ENCODE measurements at regions not wholly inside any gene's neighbourhood (a gene's known extent, or its start where the extent isn't known, plus 50 kb on each side); places are given as distances from the start of the nearest gene placed in this dataset.
A peak's percentile ranks its signal among the peaks of the same experiment; 100 is the strongest.

DNA sequence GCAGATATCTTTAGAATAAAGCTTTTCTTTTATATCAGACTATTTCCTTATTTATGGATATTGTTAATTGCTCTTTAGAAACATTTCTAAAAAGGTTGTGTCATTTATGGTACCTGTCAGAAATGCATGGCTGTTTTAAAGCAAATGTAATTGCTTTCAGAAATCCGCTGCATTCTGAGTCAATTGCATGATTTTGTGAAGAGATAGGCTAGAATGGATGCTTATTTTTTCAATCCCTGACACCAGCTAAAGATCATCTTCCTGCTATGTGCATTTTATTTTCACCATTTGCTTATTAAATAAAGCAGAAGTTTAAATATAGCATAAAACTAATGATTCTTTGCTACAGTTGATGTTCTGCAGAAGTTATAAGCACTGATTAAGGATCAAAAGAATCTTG is 170.2 kb upstream of the C9orf72 start:
- H3K27ac Mint-ChIP-seq, result no peak overlapping the region
- peaks cover 18% of the 10 kb centered on the region for H3K9me3 Mint-ChIP-seq
- no peak overlapping the region for H3K4me3 Mint-ChIP-seq
- DNase-seq, result no peak
- H3K36me3 Mint-ChIP-seq (ENCODE audit: low read depth), result no peaks in the 10 kb centered on the region
- intact Hi-C loops (cut with micrococcal nuclease), result no loop called here
- H3K27me3 Mint-ChIP-seq, result peaks cover 10% of the 10 kb centered on the region
- H3K4me1 Mint-ChIP-seq, result no peaks in the 10 kb centered on the region

DNA sequence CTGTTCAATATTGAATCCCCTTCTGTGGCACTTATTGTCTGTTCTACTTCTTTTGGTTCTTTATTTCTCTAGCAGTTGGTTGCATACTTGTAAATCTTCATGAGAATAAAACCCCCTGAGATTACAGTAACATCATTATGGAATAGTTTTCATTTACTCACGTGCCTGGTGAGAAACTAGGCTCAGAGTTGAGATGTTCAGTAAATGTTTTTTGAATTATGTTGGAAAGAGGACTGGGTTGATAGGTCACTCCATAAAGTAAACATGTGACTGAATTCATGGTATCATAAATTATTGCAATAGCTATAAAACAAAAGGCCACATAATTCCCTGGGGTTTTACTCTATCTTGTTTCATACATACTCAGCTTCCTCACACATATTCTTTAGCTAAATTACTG is 174.2 kb upstream of the C9orf72 start:
- Mint-ChIP-seq H3K9me3 (no peaks in the 10 kb centered on the region), H3K4me3 (no peak overlapping the region), H3K36me3 (ENCODE audit: low read depth) (no peaks in the 10 kb centered on the region), H3K27ac (no peak overlapping the region), H3K4me1 (no peaks in the 10 kb centered on the region), H3K27me3 (peaks cover 12% of the 10 kb centered on the region)
- intact Hi-C loops (cut with micrococcal nuclease), result no loop called here
- no peak for DNase-seq

DNA sequence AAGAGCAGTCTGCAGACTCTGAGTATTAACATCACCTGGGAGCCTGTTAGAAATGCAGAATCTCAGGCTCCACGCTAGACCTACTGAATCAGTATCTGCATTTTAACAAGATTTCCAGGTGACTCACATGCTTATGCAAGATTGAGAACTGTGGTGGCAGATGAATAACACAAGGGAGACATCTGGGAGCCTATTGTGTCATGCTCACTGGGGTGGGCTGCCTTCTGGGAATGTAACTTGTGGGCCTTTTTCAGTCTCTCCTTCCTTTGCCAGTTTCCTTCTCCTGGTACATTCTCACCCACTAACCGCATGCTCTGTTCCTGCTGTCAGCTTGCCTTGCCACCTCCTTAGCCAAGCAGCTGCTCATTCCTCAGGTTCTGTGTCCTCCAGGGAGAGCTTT is 176.6 kb upstream of the C9orf72 start:
- Mint-ChIP-seq H3K9me3 (no peaks in the 10 kb centered on the region), H3K27me3 (peaks cover 10% of the 10 kb centered on the region), H3K4me3 (no peak overlapping the region), H3K4me1 (no peaks in the 10 kb centered on the region), H3K36me3 (ENCODE audit: low read depth) (no peaks in the 10 kb centered on the region), H3K27ac (no peak overlapping the region)
- intact Hi-C loops (cut with micrococcal nuclease), result no loop called here
- no peak for DNase-seq

DNA sequence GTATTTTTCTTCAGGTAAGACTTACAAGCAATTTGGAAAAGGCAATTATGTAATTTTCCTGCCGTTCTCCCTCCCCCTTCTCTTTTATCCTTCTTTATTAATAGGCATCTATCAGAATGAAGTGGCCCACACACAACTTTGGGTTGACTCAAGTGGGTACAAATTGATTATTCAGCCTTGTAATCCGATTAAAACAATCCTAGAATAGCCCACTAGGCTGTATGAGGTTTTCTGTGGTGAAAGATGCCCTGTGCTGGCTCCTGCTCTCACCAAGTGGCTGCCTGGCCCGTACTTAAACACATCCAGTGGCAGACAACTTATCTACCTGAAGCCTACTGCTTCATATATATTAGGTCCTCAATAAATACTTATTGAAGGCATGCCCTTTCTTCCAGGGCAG is 177.3 kb upstream of the C9orf72 start:
- H3K27me3 Mint-ChIP-seq, result peaks cover 6% of the 10 kb centered on the region
- intact Hi-C loops (cut with micrococcal nuclease), result no loop called here
- DNase-seq, result no peak
- H3K4me3 Mint-ChIP-seq, result no peak overlapping the region
- H3K27ac Mint-ChIP-seq, result no peak overlapping the region
- H3K9me3 Mint-ChIP-seq, result no peaks in the 10 kb centered on the region
- no peaks in the 10 kb centered on the region for H3K36me3 Mint-ChIP-seq (ENCODE audit: low read depth)
- H3K4me1 Mint-ChIP-seq, result no peaks in the 10 kb centered on the region

DNA sequence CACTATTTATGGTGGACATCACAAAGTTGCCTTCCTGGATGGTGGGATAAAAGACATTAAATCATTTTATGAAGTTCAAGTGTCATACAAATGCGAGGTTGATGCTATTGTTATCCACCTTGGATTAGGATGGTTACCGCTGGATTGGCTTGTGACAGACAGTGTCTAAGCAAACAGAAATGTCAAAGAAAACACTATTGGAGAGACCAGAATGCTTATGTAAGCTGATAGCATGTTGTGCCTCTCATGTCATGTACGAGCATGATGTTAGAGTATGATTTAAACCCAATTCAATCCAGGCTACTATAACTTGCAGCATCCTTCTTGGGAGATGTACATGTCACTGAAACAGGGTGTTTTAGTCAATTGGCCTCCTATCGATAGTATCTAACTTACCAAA is 178.8 kb upstream of the C9orf72 start:
- intact Hi-C loops (cut with micrococcal nuclease), result no loop called here
- H3K9me3 Mint-ChIP-seq, result no peaks in the 10 kb centered on the region
- H3K4me1 Mint-ChIP-seq, result no peaks in the 10 kb centered on the region

DNA sequence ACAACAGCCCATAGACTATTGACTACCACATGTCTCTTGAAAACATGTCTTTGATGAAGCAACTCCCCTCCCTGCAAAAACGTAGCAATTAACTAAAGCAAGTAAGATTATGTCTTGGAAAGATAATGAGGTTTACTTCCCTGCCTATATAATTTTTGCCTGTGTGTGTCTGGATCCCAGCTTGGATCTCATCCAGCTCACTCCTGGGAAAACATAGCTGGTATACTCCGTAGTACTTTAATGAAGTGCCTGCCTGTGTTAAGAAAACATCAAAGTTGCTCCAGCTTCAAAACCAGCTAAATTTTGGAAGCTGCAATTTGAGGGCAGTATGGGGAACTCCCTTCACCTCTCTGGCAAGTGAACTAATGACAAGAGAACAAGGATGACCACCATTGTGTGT is 182.6 kb upstream of the C9orf72 start:
- intact Hi-C loops (cut with micrococcal nuclease), result no loop called here
- H3K4me1 Mint-ChIP-seq, result no peaks in the 10 kb centered on the region
- no peak overlapping the region for H3K4me3 Mint-ChIP-seq
- DNase-seq, result no peak
- no peaks in the 10 kb centered on the region for H3K9me3 Mint-ChIP-seq
- no peak overlapping the region for H3K27ac Mint-ChIP-seq
- H3K27me3 Mint-ChIP-seq, result peaks cover 2% of the 10 kb centered on the region
- H3K36me3 Mint-ChIP-seq (ENCODE audit: low read depth), result no peaks in the 10 kb centered on the region

More for the DNA sequence above, 178.8 kb upstream of the C9orf72 start:
- Mint-ChIP-seq H3K27ac (no peak overlapping the region), H3K4me3 (no peak overlapping the region), H3K27me3 (peaks cover 4% of the 10 kb centered on the region), H3K36me3 (ENCODE audit: low read depth) (no peaks in the 10 kb centered on the region)
- DNase-seq, result no peak

DNA sequence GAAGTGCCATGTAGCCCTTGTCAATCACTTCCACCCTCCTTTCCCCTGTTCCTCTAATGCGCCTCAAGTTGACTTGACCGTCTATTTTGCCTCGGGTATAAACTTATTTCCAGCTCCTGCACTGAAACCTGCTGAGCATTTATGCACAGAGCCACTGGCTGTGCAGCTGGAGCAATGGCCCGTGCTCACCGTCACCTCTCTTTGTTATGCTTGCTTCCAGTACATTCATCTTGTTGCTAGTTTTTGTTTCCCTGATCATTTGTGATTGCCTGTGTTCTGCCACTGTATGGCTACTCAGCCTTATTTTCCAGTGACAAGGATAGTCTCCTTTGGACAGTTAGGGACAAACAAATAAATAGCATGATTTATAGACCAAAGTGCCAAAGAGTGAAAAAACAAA is 183.1 kb upstream of the C9orf72 start:
- Mint-ChIP-seq H3K36me3 (ENCODE audit: low read depth) (no peaks in the 10 kb centered on the region), H3K27ac (no peak overlapping the region), H3K4me3 (no peak overlapping the region), H3K9me3 (no peaks in the 10 kb centered on the region), H3K4me1 (no peaks in the 10 kb centered on the region), H3K27me3 (peaks cover 2% of the 10 kb centered on the region)
- intact Hi-C loops (cut with micrococcal nuclease), result no loop called here
- DNase-seq, result no peak

DNA sequence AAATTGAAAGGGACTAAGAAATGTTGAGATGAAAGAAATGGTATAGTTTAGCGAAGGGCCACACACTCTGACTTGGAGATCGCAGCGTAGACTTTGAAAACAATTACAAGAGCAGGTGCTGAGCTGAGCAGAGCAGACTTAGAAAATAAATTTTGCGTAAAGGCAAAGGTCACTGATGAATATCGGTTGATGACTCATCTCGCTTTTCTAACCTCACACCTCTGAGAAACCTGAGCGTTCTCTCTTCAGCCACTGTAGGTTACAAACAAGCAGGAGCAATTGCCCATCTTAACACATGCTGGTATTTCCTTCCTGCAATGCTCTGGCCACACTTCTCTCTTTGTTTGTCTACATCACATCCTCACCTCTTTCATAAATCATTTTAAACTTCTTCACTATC is 190.6 kb upstream of the C9orf72 start:
- no peak overlapping the region for H3K4me3 Mint-ChIP-seq
- DNase-seq, result no peak
- H3K9me3 Mint-ChIP-seq, result peaks cover 10% of the 10 kb centered on the region
- intact Hi-C loops (cut with micrococcal nuclease), result no loop called here
- no peak overlapping the region for H3K27ac Mint-ChIP-seq
- H3K27me3 Mint-ChIP-seq, result peaks cover 5% of the 10 kb centered on the region
- H3K36me3 Mint-ChIP-seq (ENCODE audit: low read depth), result peaks cover 2% of the 10 kb centered on the region
- H3K4me1 Mint-ChIP-seq, result peaks cover 7% of the 10 kb centered on the region

DNA sequence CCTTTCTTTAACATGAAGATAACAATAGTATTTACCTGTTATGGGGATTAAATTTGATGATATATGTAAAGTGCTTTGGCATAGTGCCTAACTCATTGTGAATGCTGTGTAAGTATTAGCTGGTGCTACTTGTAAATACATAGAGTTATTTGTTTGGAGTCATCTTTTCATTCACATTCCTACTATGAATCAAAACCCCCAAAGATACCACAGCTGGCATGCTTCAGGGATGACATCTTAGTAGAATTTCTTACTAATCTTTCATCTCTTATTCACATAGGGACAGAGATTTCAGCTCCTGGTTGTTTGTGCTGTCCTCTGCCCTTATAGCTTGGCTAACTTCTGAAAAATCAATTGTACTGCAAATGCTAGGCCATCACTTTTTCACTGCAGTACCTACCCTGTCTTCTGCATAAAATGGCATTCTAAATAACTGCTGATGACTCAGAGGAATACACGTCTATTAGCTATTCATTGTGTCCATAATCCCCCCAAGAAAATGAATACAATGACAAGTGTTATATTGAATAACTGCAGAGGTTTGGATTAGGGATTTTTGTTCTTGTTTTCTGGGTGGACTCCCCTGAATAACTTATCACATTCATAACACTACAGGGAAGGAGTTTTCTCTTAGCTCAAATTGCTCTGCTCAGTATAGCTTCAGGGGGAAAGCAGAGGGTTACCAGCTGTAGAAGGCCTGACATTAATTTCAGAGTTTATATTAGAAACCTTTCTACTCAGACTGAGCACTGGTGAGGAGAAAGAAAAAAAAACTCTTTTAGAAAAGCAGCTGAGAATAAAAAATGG is 192.2 kb upstream of the C9orf72 start:
- H3K4me3 Mint-ChIP-seq, result no peak overlapping the region
- no peak for DNase-seq
- peaks cover 15% of the 10 kb centered on the region for H3K9me3 Mint-ChIP-seq
- peaks cover 2% of the 10 kb centered on the region for H3K36me3 Mint-ChIP-seq (ENCODE audit: low read depth)
- H3K27me3 Mint-ChIP-seq, result peaks cover 6% of the 10 kb centered on the region
- intact Hi-C loops (cut with micrococcal nuclease), result loop anchor here (1.0 kb wide), 1 partner anchor 33 kb away; no protein-coding TSS in a partner anchor
- peaks cover 9% of the 10 kb centered on the region for H3K4me1 Mint-ChIP-seq
- H3K27ac Mint-ChIP-seq, result no peak overlapping the region

DNA sequence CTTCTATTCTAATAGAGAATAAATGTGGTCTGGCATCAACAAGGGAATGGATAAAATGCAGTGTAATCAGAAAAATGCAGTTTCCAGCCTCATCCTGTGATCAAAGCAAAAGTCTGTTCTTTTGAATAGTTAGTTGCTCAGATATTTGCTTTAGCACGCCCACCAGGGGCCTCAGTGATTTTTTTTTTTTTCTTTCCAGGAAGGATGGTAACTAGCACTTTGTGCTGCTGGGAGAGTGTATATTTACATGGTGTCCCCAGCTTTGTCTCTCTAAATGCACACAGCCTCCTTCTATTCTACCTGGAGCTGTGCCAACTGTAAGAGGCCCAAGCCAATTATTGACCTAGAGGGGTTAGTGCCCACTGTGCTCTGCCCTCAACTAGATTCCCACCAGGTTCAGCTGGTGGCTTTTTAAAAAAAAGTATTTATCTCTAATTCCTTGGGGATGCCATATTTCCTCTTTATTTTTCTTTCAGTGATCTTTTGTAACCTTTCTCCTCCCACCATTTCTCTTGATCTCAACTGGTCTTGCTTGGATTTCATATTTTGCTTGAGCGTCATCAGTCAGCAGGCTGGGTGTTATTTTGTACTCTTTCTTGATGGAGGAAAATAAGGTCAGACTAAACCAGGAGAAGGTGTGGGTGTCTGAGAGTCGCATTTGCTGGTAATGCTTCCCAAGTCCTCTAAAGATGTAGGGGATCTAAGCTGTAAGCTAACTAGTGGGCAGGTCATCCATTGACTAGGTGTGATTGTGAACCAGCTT is 193.0 kb upstream of the C9orf72 start:
- Mint-ChIP-seq H3K36me3 (ENCODE audit: low read depth) (peaks cover 2% of the 10 kb centered on the region), H3K27me3 (peaks cover 6% of the 10 kb centered on the region)
- intact Hi-C loops (cut with micrococcal nuclease), result loop anchor here (1.0 kb wide), 1 partner anchor 34 kb away; no protein-coding TSS in a partner anchor

DNA sequence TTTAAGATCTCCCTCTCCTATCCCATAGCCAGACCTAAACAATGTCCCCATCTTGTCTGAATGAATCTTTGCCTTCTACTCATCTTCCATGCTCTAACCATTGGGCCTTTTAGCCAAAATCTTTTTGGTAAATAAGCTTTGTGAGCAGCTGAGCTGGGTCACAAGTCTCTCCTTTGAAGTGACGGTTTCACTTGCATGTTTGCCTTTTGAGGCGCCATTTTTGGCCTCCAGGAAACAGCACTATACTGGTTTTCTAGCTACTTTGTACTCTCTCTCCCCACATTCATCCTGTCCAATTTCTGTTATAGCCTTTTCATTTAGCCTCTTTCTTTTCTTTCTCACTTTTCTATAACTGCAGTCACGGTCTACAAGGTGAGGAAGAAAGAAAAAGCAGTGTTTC is 195.5 kb upstream of the C9orf72 start:
- H3K4me3 Mint-ChIP-seq, result no peak overlapping the region
- peaks cover 3% of the 10 kb centered on the region for H3K27me3 Mint-ChIP-seq
- no peak overlapping the region for H3K27ac Mint-ChIP-seq
- H3K9me3 Mint-ChIP-seq, result peaks cover 15% of the 10 kb centered on the region
- H3K4me1 Mint-ChIP-seq, result peaks cover 9% of the 10 kb centered on the region
- DNase-seq, result no peak
- intact Hi-C loops (cut with micrococcal nuclease), result no loop called here
- H3K36me3 Mint-ChIP-seq (ENCODE audit: low read depth), result peaks cover 2% of the 10 kb centered on the region

More for the DNA sequence above, 193.0 kb upstream of the C9orf72 start:
- peak overlapping the region; percentile 46 for H3K4me3 Mint-ChIP-seq
- peaks cover 9% of the 10 kb centered on the region for H3K4me1 Mint-ChIP-seq
- H3K9me3 Mint-ChIP-seq, result peaks cover 15% of the 10 kb centered on the region
- H3K27ac Mint-ChIP-seq, result peak overlapping the region; percentile 38
- no peak for DNase-seq

DNA sequence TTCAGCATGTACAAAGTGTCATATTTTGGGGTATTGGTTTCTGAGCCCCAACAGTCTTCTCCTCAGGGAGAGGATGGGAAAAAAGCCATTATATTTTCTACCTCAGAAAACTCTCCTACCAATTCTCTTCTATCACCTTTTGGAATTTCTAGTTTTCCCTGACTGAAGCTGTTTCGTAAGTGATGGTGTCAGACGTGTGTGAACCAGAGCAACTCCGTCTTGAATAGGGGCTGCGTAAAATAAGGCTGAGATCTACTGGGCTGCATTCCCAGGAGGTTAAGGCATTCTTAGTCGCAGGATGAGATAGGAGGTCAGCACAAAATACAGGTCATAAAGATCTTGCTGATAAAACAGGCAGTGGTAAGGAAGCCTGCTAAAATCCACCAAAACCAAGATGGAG is 197.3 kb upstream of the C9orf72 start:
- Mint-ChIP-seq H3K36me3 (ENCODE audit: low read depth) (peaks cover 2% of the 10 kb centered on the region), H3K4me1 (peaks cover 7% of the 10 kb centered on the region), H3K4me3 (no peak overlapping the region), H3K27ac (no peak overlapping the region), H3K9me3 (peaks cover 15% of the 10 kb centered on the region), H3K27me3 (peaks cover 3% of the 10 kb centered on the region)
- DNase-seq, result no peak
- intact Hi-C loops (cut with micrococcal nuclease), result no loop called here

DNA sequence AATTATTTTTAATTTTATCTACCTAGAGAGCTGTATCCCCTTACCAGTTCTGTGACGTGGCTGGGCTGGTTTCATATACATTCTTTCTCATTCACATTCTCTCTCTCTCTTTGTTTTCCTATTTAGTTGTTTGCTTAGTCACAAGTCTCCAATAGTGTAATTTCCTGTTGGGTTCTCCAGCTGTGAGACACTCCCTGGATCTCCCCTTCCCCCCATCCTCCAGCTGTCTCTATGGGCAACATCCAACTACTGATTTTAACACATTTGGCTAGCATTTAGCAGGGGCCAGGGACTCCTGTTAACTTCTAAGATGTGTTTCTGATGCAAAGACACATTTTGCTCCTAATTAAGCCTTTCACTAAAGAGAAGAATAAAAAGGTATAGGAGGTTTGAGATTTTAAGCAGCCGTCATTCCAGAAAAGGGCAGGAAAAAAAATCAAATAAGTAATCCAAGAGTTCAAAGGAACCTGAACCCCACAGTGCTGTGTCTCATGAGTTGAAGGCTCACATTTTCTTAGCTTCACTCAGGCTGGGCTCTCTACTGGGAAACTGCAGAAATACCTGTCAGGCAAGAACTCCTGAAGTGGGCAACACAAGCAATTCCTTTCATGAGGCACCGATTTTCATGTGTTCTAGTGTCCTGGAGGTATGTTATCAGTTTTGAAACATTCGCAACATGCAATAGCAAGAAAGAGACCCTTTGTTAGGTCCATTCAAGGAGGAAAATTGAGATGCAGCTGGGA is 198.7 kb upstream of the C9orf72 start:
- Mint-ChIP-seq H3K4me1 (peaks cover 4% of the 10 kb centered on the region), H3K9me3 (peaks cover 12% of the 10 kb centered on the region), H3K27ac (no peak overlapping the region), H3K27me3 (peaks cover 2% of the 10 kb centered on the region), H3K36me3 (ENCODE audit: low read depth) (peaks cover 2% of the 10 kb centered on the region), H3K4me3 (no peak overlapping the region)
- no peak for DNase-seq
- intact Hi-C loops (cut with micrococcal nuclease), result no loop called here
